Occipital lobe (tissue), 1 donor: ENCODE measurements at regions not wholly inside any gene's neighbourhood (a gene's known extent, or its start where the extent isn't known, plus 50 kb on each side); places are given as distances from the start of the nearest gene placed in this dataset.

Source experiments
- DNase-seq: peaks from one replicate; lab custom pipeline; 2025; lab: John Stamatoyannopoulos, UW

- no peak for DNase-seq
Observed at GRCh38 chr17:45679426-45679825, 104.7 kb upstream of the CRHR1 start.

DNA sequence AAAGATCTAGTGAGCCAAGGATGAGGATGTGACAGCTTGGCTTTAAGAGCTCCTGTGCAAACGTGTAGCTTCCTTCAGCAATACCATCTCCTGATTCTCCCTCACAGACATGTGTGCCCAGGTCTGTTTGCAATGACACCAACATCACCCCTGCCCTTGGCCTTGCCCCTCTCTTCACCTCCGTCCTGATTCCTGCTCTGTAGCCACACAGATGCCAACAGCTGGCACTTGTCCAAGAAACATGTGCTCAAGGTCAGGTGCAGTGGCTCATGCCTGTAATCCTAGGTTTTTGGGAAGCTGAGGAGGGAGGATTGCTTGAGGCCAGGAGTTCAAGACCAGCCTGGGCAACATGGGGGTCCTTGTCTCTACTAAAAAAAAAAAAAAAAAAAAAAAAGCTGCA is 103.8 kb upstream of the CRHR1 start:
- DNase-seq, result no peak

GRCh38 chr17:45681706-45682105 is 102.4 kb upstream of the CRHR1 start:
- DNase-seq, result no peak

GRCh38 chr17:45686250-45686649 is 97.9 kb upstream of the CRHR1 start:
- DNase-seq, result no peak

- DNase-seq, result no peak
Observed at GRCh38 chr17:45687594-45687993, 96.5 kb upstream of the CRHR1 start.

GRCh38 chr17:45688353-45688752 is 95.8 kb upstream of the CRHR1 start:
- no peak for DNase-seq

- no peak for DNase-seq
Observed at GRCh38 chr17:45688820-45689219, 95.3 kb upstream of the CRHR1 start.

GRCh38 chr17:45689451-45689850 is 94.7 kb upstream of the CRHR1 start:
- no peak for DNase-seq

- no peak for DNase-seq
Observed at GRCh38 chr17:45690625-45691275, 93.4 kb upstream of the CRHR1 start.

DNA sequence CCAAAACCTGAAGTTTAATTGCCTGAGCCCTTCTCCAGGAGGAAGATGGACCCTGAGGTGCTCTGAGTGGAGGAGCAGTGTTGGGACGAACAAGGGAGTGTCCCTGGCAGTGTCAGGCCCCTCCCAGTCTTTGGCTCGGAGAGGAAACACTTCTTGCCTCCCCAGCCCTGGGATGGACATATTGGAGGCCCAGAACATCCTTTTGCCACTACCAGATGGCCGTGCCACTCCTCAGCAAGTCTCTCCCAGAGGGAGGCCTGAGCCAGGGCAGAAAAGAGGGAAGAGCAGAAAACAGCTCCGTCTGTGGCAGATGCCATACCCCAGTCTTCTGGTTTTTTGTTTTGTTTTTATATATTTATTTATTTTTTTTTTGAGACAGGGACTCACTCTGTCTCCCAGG is 91.5 kb upstream of the CRHR1 start:
- no peak for DNase-seq

DNA sequence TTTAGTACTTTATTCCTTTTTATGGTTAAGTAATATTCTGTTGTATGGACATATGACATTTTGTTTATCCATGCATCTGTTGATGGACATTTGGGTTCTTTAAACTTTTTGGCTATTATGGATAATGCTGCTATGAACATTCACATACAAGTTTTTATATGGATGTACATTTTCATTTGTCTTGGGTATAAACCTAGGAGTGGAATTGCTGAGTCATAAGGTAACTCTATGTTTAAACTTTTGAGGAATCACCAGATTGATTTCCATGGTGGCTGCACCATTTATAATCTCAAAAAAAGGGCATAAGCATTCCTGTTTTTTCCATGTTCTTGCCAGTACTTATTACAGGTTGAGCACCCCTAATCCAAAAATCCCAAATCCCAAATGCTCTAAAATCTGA is 90.3 kb upstream of the CRHR1 start:
- no peak for DNase-seq

- DNase-seq, result no peak
Observed at GRCh38 chr17:45696442-45696841, 87.7 kb upstream of the CRHR1 start.

- no peak for DNase-seq
Observed at GRCh38 chr17:45697076-45697475, 87.0 kb upstream of the CRHR1 start.

DNA sequence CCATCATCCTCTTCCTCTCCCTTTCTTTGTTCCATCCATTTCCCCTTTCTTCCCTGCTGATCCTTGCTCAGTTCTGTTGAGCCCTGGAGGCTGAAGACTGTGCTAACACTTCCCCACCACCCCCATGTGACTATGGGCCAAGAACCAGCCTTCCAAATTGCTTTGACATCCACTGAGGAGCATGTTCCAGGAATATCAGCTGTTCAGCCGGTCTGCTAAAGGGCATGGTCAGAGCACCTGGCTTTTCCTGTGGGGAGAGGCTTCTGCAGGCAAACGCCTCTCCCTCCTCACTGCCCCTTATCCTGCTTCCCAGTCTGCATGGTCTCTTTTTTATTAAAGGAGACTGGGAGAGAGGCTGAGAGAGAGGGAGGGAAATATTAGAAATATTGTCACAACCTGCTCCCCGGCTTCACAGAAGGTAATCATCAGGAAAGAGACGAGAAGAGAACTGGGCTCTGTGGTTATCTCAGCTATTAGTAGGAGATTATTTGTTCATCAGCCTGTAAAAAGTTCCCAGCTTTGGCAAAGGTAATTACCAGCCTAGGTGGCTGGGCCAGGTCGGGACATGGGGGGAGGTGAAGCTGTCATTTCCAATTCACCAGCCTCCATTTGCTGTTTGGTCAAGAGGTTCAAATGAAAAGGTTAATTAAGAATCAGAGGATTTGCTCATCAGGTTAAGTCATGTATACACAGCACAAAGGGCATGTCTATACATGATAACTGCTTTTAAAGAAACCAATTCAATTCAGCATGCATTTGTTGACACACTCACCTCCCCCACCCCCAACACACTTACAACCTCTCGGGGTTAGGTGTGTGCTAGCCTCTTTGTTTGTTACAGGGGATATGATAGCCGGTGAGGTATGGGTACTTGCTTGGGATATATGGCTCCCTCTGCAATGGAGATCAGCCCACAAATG is 83.7 kb upstream of the CRHR1 start:
- no peak for DNase-seq

DNA sequence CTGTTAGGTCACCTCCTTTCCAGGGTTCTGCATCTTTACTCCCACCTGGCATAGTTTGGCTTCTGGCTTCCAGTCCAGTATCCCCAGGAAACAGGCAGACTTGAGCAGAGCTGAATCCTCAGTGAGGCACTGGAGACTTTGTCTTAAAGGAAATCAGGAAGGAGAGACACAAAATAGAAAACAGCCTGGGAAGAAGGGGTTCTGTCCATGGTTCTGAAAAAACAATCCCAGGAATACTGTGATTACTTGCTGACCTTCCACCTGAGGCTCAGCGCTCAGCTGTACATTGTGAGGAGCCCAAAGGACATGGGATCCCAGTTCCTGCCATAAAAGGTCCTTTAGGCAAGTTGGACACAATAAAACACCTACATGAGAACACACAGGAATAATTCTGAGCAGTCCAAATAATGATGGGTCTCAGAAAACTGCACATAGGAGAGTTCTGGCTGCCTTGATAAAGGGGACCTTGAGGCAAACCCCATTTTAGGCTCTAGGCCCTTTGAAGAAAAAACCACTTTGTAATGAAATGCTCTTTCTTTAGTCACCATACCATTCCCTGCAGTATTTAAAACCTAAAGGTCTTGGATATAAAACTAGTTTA is 81.4 kb upstream of the CRHR1 start:
- DNase-seq, result no peak

GRCh38 chr17:45703348-45703747 is 80.8 kb upstream of the CRHR1 start:
- no peak for DNase-seq

- DNase-seq, result no peak
Observed at GRCh38 chr17:45703806-45704205, 80.3 kb upstream of the CRHR1 start.

DNA sequence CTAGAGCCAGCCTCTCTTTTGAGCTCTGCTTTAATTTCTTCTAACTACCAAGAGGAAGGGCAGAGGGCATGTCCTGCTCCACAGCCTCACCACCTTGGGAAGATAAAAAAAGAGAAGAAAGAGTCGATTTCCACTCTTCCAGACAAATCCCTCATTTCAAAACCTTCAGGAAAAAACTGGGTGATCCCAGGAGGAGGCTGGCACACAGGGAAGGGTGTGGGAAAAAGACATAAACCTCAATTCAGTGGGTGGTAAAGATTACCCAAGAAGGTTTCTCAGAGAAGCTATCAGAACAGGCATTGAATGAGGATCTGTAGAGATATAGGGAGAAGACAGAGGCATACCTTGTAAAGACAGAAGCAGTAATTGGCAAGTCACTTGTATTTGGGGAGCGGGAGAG is 79.9 kb upstream of the CRHR1 start:
- no peak for DNase-seq

DNA sequence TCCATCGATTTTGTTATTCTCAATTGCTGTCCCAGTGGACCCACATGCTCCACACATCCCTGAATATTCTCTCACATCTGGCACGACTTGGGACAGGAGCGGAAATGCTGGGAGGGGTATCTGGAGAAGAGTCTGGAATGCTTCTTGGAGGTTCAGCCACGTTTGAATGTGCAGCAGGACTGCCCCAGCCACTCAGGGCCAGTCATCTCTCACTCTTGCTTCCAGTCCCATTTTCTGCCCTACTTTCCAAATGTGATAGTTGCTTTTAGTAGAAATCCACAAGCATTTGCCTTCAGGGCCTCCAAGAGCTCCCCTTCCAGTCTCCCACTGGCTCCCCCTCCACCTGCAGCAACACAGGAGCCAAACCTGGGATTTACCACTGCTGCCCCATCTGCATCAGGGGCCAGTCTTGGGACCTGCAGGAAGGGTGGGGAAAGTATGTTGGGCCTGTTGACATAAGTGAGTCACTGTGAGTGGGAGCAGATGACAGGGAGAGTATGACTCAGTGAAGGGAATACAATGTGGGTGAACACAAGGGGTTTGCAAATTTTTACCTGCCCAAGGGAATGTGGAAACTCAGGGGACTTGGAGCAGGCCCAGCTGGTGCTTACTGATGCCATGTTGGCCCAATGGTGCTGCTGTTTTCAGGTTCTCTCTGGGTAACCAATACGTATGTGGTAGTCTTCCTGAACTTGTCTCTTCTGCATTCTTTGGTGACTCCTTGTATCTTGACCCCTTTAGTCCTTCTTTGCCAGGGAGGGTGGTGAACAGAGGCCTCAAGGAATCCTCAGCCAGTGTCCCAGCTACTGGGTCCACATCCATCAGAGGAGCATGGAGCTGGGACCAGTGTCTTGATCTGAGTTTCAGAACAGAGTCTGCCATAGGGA is 78.8 kb upstream of the CRHR1 start:
- peak; percentile 27 for DNase-seq

GRCh38 chr17:45706033-45706432 is 78.1 kb upstream of the CRHR1 start:
- DNase-seq, result no peak

DNA sequence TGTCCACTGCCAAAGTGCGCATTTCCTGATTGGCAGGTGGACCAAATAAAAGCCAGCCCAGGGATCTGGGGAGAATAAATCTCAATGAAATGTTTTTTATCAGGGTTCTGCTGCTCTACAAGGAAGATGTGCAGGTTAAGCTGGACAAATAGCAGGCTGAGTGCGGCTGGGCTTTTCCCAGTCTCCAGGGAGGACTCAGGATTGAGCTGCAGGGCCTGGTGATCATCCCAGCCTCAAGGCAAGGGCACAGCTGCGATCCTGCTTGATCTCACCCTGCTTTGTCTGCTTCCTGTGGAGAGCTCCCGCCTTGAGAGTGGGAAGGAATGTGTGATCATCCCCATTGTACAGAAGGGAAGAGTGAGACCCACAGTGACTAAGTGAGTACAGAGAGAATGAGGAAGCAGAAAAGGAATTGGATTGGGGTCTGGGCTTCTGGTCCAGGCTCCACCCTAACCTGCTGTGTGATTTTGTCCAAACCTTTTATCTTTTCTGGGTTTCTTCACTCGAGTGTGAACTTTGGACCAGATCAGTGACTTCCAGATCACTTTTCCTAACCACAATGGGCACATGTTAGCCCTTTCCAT is 75.3 kb upstream of the CRHR1 start:
- DNase-seq, result no peak
